H1 (cell line): ENCODE measurements at regions not wholly inside any gene's neighbourhood (a gene's known extent, or its start where the extent isn't known, plus 50 kb on each side); places are given as distances from the start of the nearest gene placed in this dataset.

ENCODE experiments used
- EGR1 ChIP-seq: IDR thresholded peaks from 2 replicates; pipeline ENCODE4 v1.6.1; 2011; ENCODE audit warnings: low read depth, low read length, borderline replicate concordance
- JUND ChIP-seq: IDR thresholded peaks from 2 replicates; pipeline ENCODE4 v1.6.1; 2011; ENCODE audit warnings: mild to moderate bottlenecking, improper control_type of control experiment, low read length
- TF ChIP-seq, protein P1 (sequence below), 3 experiments: IDR thresholded peaks; 1 replicate in 2 of 3; 2 replicates in 1 of 3; pipeline versions ENCODE4 v1.5.1 to v1.6.1; 2011; ENCODE audit warnings: low read length in 3 of 3, mild to moderate bottlenecking in 3 of 3, inconsistent platforms in 2 of 3, low read depth in 1 of 3, moderate library complexity in 1 of 3; ENCODE audit not compliant: insufficient read depth in 1 of 3; ENCODE audit errors: control extremely low read depth in 1 of 3

DNA sequence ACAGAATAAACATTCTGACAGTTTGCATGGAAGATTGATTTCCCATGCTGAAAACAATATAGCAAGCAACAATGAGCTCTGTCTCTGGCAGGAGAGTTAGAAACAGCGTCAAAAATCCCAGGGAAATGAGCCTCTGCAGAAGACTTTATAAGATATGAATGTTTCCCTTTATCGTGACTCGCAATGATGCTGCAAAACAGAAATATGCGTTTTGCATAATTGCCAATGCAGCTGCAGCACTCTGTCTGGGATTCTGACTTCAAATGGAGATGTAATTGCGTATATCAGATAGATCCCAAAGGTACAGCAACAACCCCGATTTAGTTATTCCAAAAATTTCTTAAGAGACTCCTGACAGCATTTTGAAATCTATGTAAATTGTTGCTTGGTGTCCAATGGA is 702.4 kb upstream of the EPHA5 start:
- TF ChIP-seq EGR1 (no peak), JUND (no peak)
- TF ChIP-seq, protein P1, sequence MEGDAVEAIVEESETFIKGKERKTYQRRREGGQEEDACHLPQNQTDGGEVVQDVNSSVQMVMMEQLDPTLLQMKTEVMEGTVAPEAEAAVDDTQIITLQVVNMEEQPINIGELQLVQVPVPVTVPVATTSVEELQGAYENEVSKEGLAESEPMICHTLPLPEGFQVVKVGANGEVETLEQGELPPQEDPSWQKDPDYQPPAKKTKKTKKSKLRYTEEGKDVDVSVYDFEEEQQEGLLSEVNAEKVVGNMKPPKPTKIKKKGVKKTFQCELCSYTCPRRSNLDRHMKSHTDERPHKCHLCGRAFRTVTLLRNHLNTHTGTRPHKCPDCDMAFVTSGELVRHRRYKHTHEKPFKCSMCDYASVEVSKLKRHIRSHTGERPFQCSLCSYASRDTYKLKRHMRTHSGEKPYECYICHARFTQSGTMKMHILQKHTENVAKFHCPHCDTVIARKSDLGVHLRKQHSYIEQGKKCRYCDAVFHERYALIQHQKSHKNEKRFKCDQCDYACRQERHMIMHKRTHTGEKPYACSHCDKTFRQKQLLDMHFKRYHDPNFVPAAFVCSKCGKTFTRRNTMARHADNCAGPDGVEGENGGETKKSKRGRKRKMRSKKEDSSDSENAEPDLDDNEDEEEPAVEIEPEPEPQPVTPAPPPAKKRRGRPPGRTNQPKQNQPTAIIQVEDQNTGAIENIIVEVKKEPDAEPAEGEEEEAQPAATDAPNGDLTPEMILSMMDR (IDR thresholded peaks at IDR 0.05; ENCODE audit: control extremely low read depth in 1 of 3, insufficient read depth in 1 of 3, low read depth in 1 of 3, low read length in 3 of 3), result no peak
